BLaER1 (cell line): ENCODE measurements at regions not wholly inside any gene's neighbourhood (a gene's known extent, or its start where the extent isn't known, plus 50 kb on each side); places are given as distances from the start of the nearest gene placed in this dataset.

Experiments used
- H3K27ac ChIP-seq: shearing (Covaris generic); formaldehyde crosslinking; 2 replicates; pipeline ENCODE4 v1.8.1; 2022
- H3K27me3 ChIP-seq: shearing (Covaris generic); formaldehyde crosslinking; 2 replicates; pipeline ENCODE4 v1.8.1; 2022
- H3K36me3 ChIP-seq: shearing (Covaris generic); formaldehyde crosslinking; 2 replicates; pipeline ENCODE4 v1.8.1; 2022
- H3K4me1 ChIP-seq: shearing (Covaris generic); formaldehyde crosslinking; 2 replicates; pipeline ENCODE4 v1.8.1; 2022
- H3K4me2 ChIP-seq: shearing (Covaris generic); formaldehyde crosslinking; 2 replicates; pipeline ENCODE4 v1.8.1; 2022
- H3K4me3 ChIP-seq: shearing (Covaris generic); formaldehyde crosslinking; 2 replicates; pipeline ENCODE4 v1.8.1; 2022
- H3K9ac ChIP-seq: shearing (Covaris generic); formaldehyde crosslinking; 2 replicates; pipeline ENCODE4 v1.8.1; 2022
- H3K9me3 ChIP-seq: shearing (Covaris generic); formaldehyde crosslinking; 2 replicates; pipeline ENCODE4 v1.8.1; 2022
- H4K20me1 ChIP-seq: shearing (Covaris generic); formaldehyde crosslinking; 2 replicates; pipeline ENCODE4 v1.8.1; 2022
- Cebpa-rat ChIP-seq: shearing (Covaris generic); IDR thresholded peaks from 2 replicates; pipeline ENCODE4 v1.8.1; 2022

DNA sequence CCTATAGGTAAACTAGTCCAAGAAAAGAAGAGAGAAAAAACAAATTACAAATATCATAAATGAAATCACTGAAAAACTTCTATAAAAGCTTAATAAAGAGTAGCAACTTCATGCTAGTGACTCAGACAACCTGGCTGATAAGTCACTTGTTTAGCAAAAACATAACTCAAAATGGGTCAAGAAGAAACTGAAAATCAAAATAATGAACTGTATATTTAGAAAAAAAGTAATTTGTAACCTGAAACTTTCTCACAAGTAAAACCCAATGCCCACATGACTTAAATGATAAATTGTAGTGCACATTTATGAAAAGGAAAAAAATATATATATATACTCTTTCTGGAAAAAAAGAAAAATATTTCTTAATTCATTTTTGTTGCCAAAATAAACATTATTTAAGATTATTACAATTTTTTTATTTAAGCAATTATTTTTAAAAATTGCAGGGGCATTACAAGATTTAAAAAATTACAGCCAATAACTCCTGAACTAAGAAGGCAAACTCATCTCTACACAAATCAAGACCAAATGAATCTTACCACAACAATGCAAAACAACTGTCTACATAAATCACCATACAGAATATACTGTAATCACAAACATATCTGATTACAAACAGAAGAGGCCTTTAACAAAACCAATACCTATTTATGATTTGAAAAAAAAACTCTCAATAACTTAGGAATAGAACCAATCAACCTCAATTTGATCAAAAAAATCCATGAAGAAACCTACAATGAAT is 406.3 kb downstream of the CDH7 start:
- no peak for TF ChIP-seq Cebpa-rat
- Histone ChIP-seq H3K4me2 (no peak overlapping the region), H3K4me3 (no peak overlapping the region), H3K4me1 (no peaks in the 10 kb centered on the region), H3K27me3 (no peaks in the 10 kb centered on the region), H3K27ac (no peak overlapping the region), H4K20me1 (no peaks in the 10 kb centered on the region), H3K9ac (no peak overlapping the region), H3K36me3 (no peaks in the 10 kb centered on the region), H3K9me3 (no peaks in the 10 kb centered on the region)

DNA sequence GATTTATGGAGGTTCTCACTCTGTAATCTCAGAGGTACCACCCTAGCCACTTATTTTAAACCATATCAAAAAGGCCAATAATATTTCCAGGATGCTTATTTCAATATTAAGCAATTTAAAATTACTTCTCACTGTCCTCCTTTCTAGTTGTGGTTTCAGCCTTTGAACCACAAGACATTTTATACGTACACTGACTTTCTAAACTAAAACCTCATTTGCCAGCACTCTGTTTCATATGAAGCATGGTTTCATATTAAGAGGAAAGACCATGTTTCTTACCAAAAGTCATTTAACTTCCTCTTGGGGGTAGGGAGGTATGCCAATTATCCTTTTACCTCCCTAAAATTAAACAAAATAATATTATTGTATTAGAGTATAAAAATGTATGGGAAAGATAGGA is 399.8 kb downstream of the CDH7 start:
- H4K20me1 ChIP-seq = no peaks in the 10 kb centered on the region
- H3K4me2 ChIP-seq = no peak overlapping the region
- no peak overlapping the region for H3K4me3 ChIP-seq
- no peak overlapping the region for H3K9ac ChIP-seq
- TF ChIP-seq Cebpa-rat = no peak
- no peaks in the 10 kb centered on the region for H3K27me3 ChIP-seq
- no peaks in the 10 kb centered on the region for H3K4me1 ChIP-seq
- H3K36me3 ChIP-seq = no peaks in the 10 kb centered on the region
- H3K9me3 ChIP-seq = no peaks in the 10 kb centered on the region
- H3K27ac ChIP-seq = no peak overlapping the region

DNA sequence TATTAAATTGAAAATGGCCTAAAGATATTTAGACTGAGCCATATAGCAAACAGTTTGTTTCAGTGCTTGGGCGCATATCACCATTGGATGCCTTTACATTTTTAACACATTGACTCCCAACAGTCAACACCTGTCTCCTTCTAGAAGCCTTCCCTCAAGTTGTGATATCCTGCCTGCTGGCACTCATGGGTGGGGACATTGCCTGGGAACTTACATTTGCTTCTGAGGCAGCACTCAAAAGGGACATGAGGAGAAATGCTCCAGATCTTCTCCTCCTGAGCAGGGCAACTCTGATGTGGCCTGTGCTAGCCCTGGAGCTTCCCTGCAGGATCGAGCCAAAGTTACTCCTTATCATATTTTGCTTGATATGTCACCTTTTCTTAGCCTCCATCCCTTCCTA is 392.2 kb downstream of the CDH7 start:
- no peak for TF ChIP-seq Cebpa-rat
- Histone ChIP-seq H3K9ac (no peak overlapping the region), H3K27ac (no peak overlapping the region), H3K4me3 (no peak overlapping the region), H3K4me2 (no peak overlapping the region), H4K20me1 (no peaks in the 10 kb centered on the region), H3K36me3 (no peaks in the 10 kb centered on the region), H3K27me3 (no peaks in the 10 kb centered on the region), H3K9me3 (no peaks in the 10 kb centered on the region), H3K4me1 (no peaks in the 10 kb centered on the region)

DNA sequence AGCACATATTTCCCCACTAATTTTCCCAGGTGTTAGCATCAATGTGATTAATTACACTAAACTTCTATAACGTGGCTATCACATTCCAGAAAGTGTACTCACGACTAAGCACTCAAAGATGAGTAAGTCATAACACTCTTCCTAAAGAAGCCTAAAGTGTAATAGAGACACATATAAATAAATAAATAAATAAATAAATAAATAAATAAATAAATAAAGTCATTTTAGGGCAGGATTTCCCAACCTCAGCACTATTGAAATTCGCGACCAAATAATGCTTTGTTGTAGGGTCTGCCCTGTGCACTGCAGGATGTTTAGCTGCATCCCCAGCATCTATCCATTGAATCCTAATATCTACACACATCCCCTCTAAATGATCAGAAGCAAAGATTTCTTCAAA is 390.9 kb downstream of the CDH7 start:
- no peaks in the 10 kb centered on the region for H4K20me1 ChIP-seq
- H3K4me2 ChIP-seq = no peak overlapping the region
- no peak overlapping the region for H3K4me3 ChIP-seq
- no peak for TF ChIP-seq Cebpa-rat
- H3K36me3 ChIP-seq = no peaks in the 10 kb centered on the region
- no peaks in the 10 kb centered on the region for H3K4me1 ChIP-seq
- no peak overlapping the region for H3K27ac ChIP-seq
- no peak overlapping the region for H3K9ac ChIP-seq
- no peaks in the 10 kb centered on the region for H3K9me3 ChIP-seq
- H3K27me3 ChIP-seq = no peaks in the 10 kb centered on the region

DNA sequence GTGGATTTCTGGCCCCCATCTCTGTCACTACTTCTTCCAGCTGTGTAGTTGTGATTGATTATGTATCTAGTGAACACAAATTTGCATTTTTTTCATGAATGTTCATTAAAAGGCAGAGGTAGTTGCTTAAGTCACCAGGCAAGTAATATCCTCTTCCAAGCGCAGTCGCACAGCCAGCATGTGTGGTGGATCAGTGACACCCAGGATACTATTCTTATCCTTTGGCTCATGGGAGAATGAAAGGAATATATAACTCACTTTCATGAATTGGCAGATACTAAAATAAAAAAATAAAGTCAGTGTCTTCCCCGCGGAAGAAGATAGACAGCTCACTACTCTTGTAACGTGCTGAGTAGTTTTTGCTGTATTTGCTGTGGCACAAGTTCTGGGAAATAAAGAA is 387.8 kb downstream of the CDH7 start:
- no peaks in the 10 kb centered on the region for H3K36me3 ChIP-seq
- no peak overlapping the region for H3K4me2 ChIP-seq
- no peak overlapping the region for H3K9ac ChIP-seq
- H3K4me1 ChIP-seq = no peaks in the 10 kb centered on the region
- no peaks in the 10 kb centered on the region for H3K9me3 ChIP-seq
- no peak overlapping the region for H3K27ac ChIP-seq
- TF ChIP-seq Cebpa-rat = no peak
- H3K4me3 ChIP-seq = no peak overlapping the region
- no peaks in the 10 kb centered on the region for H3K27me3 ChIP-seq
- no peaks in the 10 kb centered on the region for H4K20me1 ChIP-seq

DNA sequence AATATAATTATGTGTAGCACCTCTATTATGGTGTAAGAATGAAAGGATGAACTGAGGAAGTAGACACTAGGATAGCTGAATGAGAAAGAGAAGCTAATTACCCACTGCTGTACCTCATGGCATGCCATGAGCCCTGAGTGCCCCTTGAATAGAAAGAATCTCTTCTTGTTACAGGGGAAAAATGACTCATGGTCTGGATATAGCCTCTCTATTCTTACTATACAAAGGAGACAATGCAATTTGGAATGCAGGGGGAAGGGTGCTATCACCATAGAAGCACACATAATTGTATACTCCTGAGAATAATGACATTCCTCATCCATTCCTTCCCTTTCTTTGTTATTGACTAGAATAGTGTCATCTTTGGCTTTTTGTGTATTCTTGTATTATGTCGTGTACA is 385.2 kb downstream of the CDH7 start:
- Histone ChIP-seq H3K9ac (no peak overlapping the region), H3K4me2 (no peak overlapping the region), H3K27ac (no peak overlapping the region)

DNA sequence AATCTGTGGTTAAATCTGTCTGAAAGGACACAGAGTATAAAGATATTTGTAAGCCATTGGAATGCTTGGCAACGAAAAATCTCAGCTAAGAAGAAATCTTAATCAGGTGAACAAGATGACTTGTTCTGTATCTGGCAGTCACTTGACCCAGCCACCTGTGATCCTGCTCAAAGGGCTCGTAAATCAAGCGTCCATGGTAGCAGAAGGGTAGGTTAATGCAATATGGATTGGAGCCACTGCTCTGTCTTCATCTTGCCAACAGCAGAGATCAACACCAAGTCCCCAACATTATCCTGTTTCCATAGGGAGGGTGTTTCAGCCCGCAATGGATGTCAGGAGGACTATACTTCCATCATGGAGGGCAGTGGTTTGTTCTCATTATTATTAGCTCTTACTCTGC is 378.4 kb downstream of the CDH7 start:
- Histone ChIP-seq H3K36me3 (no peaks in the 10 kb centered on the region), H3K27ac (no peak overlapping the region), H3K9ac (no peak overlapping the region), H3K4me2 (no peak overlapping the region), H3K27me3 (no peaks in the 10 kb centered on the region), H3K4me3 (no peak overlapping the region), H3K9me3 (no peaks in the 10 kb centered on the region), H4K20me1 (no peaks in the 10 kb centered on the region), H3K4me1 (no peaks in the 10 kb centered on the region)
- TF ChIP-seq Cebpa-rat = no peak

More for the DNA sequence above, 385.2 kb downstream of the CDH7 start:
- no peaks in the 10 kb centered on the region for H3K4me1 ChIP-seq
- TF ChIP-seq Cebpa-rat = no peak
- H3K4me3 ChIP-seq = no peak overlapping the region
- H3K36me3 ChIP-seq = no peaks in the 10 kb centered on the region
- H3K9me3 ChIP-seq = no peaks in the 10 kb centered on the region
- no peaks in the 10 kb centered on the region for H4K20me1 ChIP-seq
- H3K27me3 ChIP-seq = no peaks in the 10 kb centered on the region

DNA sequence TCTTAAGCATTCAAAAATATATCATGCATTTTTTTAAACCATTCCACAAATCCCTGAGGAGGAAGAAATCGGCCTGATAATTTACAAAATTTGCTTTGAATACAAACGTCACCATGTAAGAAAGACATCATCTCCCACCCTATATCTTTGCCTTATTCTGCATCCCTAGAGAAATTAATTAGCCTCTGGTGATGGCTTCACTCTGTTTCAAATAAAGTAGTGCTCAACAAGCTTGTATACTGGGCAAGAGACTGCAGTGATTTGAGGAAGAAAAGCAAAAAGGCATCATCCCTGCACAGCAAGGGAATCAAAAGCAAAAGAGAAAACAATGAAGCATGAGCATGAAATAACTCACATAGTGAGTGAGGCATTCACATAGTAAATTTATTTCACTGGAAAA is 375.5 kb downstream of the CDH7 start:
- no peaks in the 10 kb centered on the region for H3K27me3 ChIP-seq
- H3K27ac ChIP-seq = no peak overlapping the region
- no peaks in the 10 kb centered on the region for H3K36me3 ChIP-seq
- no peak overlapping the region for H3K4me3 ChIP-seq
- no peak overlapping the region for H3K9ac ChIP-seq
- no peaks in the 10 kb centered on the region for H3K9me3 ChIP-seq
- no peaks in the 10 kb centered on the region for H4K20me1 ChIP-seq
- H3K4me2 ChIP-seq = no peak overlapping the region
- no peaks in the 10 kb centered on the region for H3K4me1 ChIP-seq
- TF ChIP-seq Cebpa-rat = no peak

DNA sequence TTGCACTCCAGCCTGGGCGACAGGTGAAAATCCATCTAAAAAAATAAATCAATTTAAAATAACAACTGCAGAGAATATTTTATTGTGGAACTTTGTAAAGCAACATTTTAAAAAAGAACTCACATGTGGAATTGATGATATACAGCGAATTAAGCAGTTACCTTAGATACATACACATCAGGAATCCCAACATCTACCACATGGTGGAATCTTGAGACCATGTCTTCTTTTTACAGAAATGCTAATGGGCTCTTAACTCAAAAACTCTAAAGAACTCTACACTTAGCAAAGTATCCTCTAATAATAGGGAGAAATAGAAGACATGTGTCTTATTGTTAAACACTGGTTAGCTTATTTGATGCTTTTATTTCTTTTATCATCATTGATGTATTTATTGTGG is 373.6 kb downstream of the CDH7 start:
- Histone ChIP-seq H3K4me2 (no peak overlapping the region), H3K4me3 (no peak overlapping the region), H3K9ac (no peak overlapping the region), H3K9me3 (no peaks in the 10 kb centered on the region), H3K36me3 (no peaks in the 10 kb centered on the region), H3K4me1 (no peaks in the 10 kb centered on the region), H3K27ac (no peak overlapping the region), H3K27me3 (no peaks in the 10 kb centered on the region), H4K20me1 (no peaks in the 10 kb centered on the region)
- no peak for TF ChIP-seq Cebpa-rat

DNA sequence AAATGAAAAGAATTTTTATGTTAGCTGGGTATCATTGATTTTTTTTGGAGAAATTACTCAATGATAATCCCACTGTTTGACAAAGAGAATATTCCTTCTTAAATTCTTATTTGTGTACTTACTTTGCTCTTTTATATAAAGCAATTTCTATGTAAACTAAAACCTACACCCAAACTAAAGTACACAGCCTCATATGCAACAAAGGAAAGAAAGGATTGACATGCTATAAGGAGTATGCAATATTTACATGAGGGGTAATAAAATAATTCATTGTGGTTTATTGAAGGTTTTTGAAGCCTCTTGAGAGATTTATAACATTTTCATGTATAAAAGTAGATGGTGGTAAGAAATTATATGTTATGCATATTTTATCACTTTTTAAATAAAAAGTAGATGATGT is 368.5 kb downstream of the CDH7 start:
- no peak for TF ChIP-seq Cebpa-rat
- H3K36me3 ChIP-seq = no peaks in the 10 kb centered on the region
- H3K27ac ChIP-seq = no peak overlapping the region
- no peaks in the 10 kb centered on the region for H3K27me3 ChIP-seq
- no peaks in the 10 kb centered on the region for H4K20me1 ChIP-seq
- H3K4me2 ChIP-seq = no peak overlapping the region
- no peak overlapping the region for H3K4me3 ChIP-seq
- H3K4me1 ChIP-seq = no peaks in the 10 kb centered on the region
- no peaks in the 10 kb centered on the region for H3K9me3 ChIP-seq
- no peak overlapping the region for H3K9ac ChIP-seq

DNA sequence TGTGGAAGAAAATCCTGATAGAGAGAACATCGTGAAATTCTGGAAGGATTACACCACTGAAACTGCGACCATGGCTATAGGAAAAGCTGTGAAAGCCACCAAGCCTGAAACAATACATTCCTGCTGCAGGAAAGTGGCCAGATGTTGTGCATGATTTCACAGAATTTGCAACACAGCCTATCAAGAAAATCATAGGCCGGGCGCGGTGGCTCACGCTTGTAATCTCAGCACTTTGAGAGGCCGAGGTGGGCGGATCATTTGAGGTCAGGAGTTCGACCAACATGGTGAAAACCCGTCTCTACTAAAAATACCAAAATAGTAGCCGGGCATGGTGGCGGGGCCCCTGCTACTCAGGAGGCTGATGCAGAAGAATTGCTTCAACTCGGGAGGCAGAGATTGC is 360.2 kb downstream of the CDH7 start:
- TF ChIP-seq Cebpa-rat = no peak

More for the DNA sequence above, 360.2 kb downstream of the CDH7 start:
- Histone ChIP-seq H3K36me3 (no peaks in the 10 kb centered on the region), H3K4me2 (no peak overlapping the region), H3K4me3 (no peak overlapping the region), H3K9ac (no peak overlapping the region), H4K20me1 (no peaks in the 10 kb centered on the region), H3K9me3 (no peaks in the 10 kb centered on the region), H3K27ac (no peak overlapping the region), H3K4me1 (no peaks in the 10 kb centered on the region), H3K27me3 (no peaks in the 10 kb centered on the region)
